Neural cell (in vitro differentiated cells): ENCODE measurements at regions not wholly inside any gene's neighbourhood (a gene's known extent, or its start where the extent isn't known, plus 50 kb on each side); places are given as distances from the start of the nearest gene placed in this dataset.

Experiments
- H2AFZ ChIP-seq: fragments of 200-600, 300-800 bp; sonication (generic), shearing (Covaris generic); 2 replicates; pipeline ENCODE4 v1.6.0; 2014; ENCODE audit warnings: low read depth, mild to moderate bottlenecking, antibody characterized with exemption, low read length, moderate library complexity
- H3F3A ChIP-seq: fragments of 200-600 bp; shearing (Covaris generic); 2 replicates; pipeline ENCODE4 v1.6.1; 2016; ENCODE audit warnings: mild to moderate bottlenecking, moderate library complexity, mixed read lengths, antibody characterized with exemption, low read length; ENCODE audit not compliant: insufficient read depth, poor library complexity, severe bottlenecking
- H3K27ac ChIP-seq: fragments of 200-600, 300-800 bp; sonication (generic), shearing (Covaris generic); 2 replicates; pipeline ENCODE4 v1.5.1; 2014; ENCODE audit warnings: mild to moderate bottlenecking, low read length, moderate library complexity
- H3K27me3 ChIP-seq: fragments of 300-800, 200-600 bp; sonication (generic), shearing (Covaris generic); 2 replicates; pipeline ENCODE4 v1.6.0; 2014; ENCODE audit warnings: mild to moderate bottlenecking, low read depth, low read length, moderate library complexity; ENCODE audit not compliant: insufficient read depth
- H3K36me3 ChIP-seq: fragments of 300-800, 200-600 bp; sonication (generic), shearing (Covaris generic); 2 replicates; pipeline ENCODE4 v1.5.1; 2014; ENCODE audit warnings: mild to moderate bottlenecking, antibody characterized with exemption, low read length, moderate library complexity; ENCODE audit not compliant: insufficient read depth
- H3K4me2 ChIP-seq: fragments of 300-800, 200-600 bp; sonication (generic), shearing (Covaris generic); 2 replicates; pipeline ENCODE4 v1.6.0; 2014; ENCODE audit warnings: mild to moderate bottlenecking, low read length
- H3K4me3 ChIP-seq: fragments of 300-800, 200-600 bp; sonication (generic), shearing (Covaris generic); 2 replicates; pipeline ENCODE4 v1.5.1; 2014; ENCODE audit warnings: mild to moderate bottlenecking, low read length, moderate library complexity
- H3K79me2 ChIP-seq: fragments of 200-600 bp; shearing (Covaris generic); replicated peaks from 2 replicates; pipeline ENCODE4 v1.6.0; 2014; ENCODE audit warnings: mild to moderate bottlenecking, low read length, moderate library complexity; ENCODE audit not compliant: insufficient read depth
- H3K9ac ChIP-seq: fragments of 300-800, 200-600 bp; sonication (generic), shearing (Covaris generic); 2 replicates; pipeline ENCODE4 v1.6.1; 2016; ENCODE audit warnings: mild to moderate bottlenecking, low read length, mixed read lengths
- H3K9me2 ChIP-seq: fragments of 200-600 bp; shearing (Covaris generic); 2 replicates; pipeline ENCODE4 v1.6.1; 2016; ENCODE audit warnings: mild to moderate bottlenecking, low read length, mixed read lengths; ENCODE audit not compliant: insufficient read depth
- H3K9me3 ChIP-seq: fragments of 200-600, 300-800 bp; sonication (generic), shearing (Covaris generic); 2 replicates; pipeline ENCODE4 v1.6.1; 2016; ENCODE audit warnings: mild to moderate bottlenecking, mixed run types, low read length, moderate library complexity, mixed read lengths
- H4K20me1 ChIP-seq: fragments of 200-600 bp; shearing (Covaris generic); 2 replicates; pipeline ENCODE4 v1.6.1; 2016; ENCODE audit warnings: mild to moderate bottlenecking, mixed run types; ENCODE audit not compliant: insufficient read depth
- CTCF ChIP-seq: fragments of 450-650 bp; IDR thresholded peaks from 2 replicates; pipeline ENCODE4 v1.5.1; 2014; ENCODE audit warnings: antibody characterized with exemption, mild to moderate bottlenecking, moderate library complexity; ENCODE audit not compliant: poor library complexity, severe bottlenecking
- EP300 ChIP-seq: fragments of 450-650 bp; conservative IDR thresholded peaks from 2 replicates; pipeline ENCODE4 v1.6.1; 2014; ENCODE audit warnings: antibody characterized with exemption, mild to moderate bottlenecking, moderate library complexity; ENCODE audit not compliant: poor library complexity, severe bottlenecking
- EZH2 ChIP-seq: fragments of 200-600, 300-800 bp; shearing (Covaris generic), sonication (generic); IDR thresholded peaks from 2 replicates; pipeline ENCODE4 v1.6.1; 2014; ENCODE audit warnings: antibody characterized with exemption, low read length, borderline replicate concordance, mild to moderate bottlenecking; ENCODE audit not compliant: insufficient read depth, poor library complexity, severe bottlenecking
- MXI1 ChIP-seq: fragments of 450-650 bp; conservative IDR thresholded peaks from 2 replicates; pipeline ENCODE4 v1.6.1; 2014; ENCODE audit warnings: antibody characterized with exemption, mild to moderate bottlenecking; ENCODE audit not compliant: poor library complexity, severe bottlenecking
- POLR2AphosphoS5 ChIP-seq: IDR thresholded peaks from 2 replicates; pipeline ENCODE4 v1.6.1; 2012
- RAD21 ChIP-seq: fragments of 450-650 bp; conservative IDR thresholded peaks from 2 replicates; pipeline ENCODE4 v1.6.1; 2014; ENCODE audit warnings: antibody characterized with exemption, mild to moderate bottlenecking, moderate library complexity
- REST ChIP-seq: IDR thresholded peaks from 2 replicates; pipeline ENCODE4 v1.6.1; 2012; ENCODE audit warnings: borderline replicate concordance
- SMC3 ChIP-seq: fragments of 450-650 bp; conservative IDR thresholded peaks from 2 replicates; pipeline ENCODE4 v1.6.1; 2014; ENCODE audit warnings: antibody characterized with exemption, mild to moderate bottlenecking, moderate library complexity; ENCODE audit not compliant: poor library complexity
- TAF1 ChIP-seq: IDR thresholded peaks from 2 replicates; pipeline ENCODE4 v1.6.1; 2012; ENCODE audit warnings: low read depth

- Histone ChIP-seq H3K9ac (no peak overlapping the region), H3K4me2 (no peak overlapping the region), H4K20me1 (no peaks in the 10 kb centered on the region), H3K9me2 (no peaks in the 10 kb centered on the region), H3K27me3 (no peaks in the 10 kb centered on the region), H3F3A (no peaks in the 10 kb centered on the region), H2AFZ (no peak overlapping the region), H3K79me2 (no peaks in the 10 kb centered on the region), H3K9me3 (no peaks in the 10 kb centered on the region), H3K36me3 (no peaks in the 10 kb centered on the region), H3K4me3 (no peak overlapping the region), H3K27ac (no peak overlapping the region)
- TF ChIP-seq EZH2 (no peak), TAF1 (no peak), EP300 (no peak), RAD21 (no peak), POLR2AphosphoS5 (no peak), MXI1 (no peak), REST (no peak), CTCF (no peak), SMC3 (no peak)
Measured at GRCh38 chr7:106588422-106589197, 72.3 kb downstream of the CCDC71L start.

GRCh38 chr7:106584914-106585759 lies 75.8 kb downstream of the CCDC71L start:
- H3K27ac ChIP-seq, result no peak overlapping the region
- no peak overlapping the region for H3K9ac ChIP-seq
- no peak overlapping the region for H3K4me3 ChIP-seq
- H4K20me1 ChIP-seq, result no peaks in the 10 kb centered on the region
- H3K36me3 ChIP-seq, result no peaks in the 10 kb centered on the region
- H3K79me2 ChIP-seq, result no peaks in the 10 kb centered on the region
- H3K4me2 ChIP-seq, result no peak overlapping the region
- no peaks in the 10 kb centered on the region for H3K9me3 ChIP-seq
- TF ChIP-seq TAF1 (no peak), REST (no peak), EZH2 (no peak), RAD21 (no peak), MXI1 (no peak), SMC3 (no peak), CTCF (no peak), POLR2AphosphoS5 (no peak), EP300 (no peak)
- no peaks in the 10 kb centered on the region for H3K27me3 ChIP-seq
- no peaks in the 10 kb centered on the region for H3K9me2 ChIP-seq
- H2AFZ ChIP-seq, result no peak overlapping the region
- no peaks in the 10 kb centered on the region for H3F3A ChIP-seq
